NCI-H2196 treated with DMSO at 0.1 percent for 48 hours (cell line): ENCODE measurements at regions not wholly inside any gene's neighbourhood (a gene's known extent, or its start where the extent isn't known, plus 50 kb on each side); places are given as distances from the start of the nearest gene placed in this dataset.

Source experiments
- DNase-seq: peaks from one replicate; lab custom pipeline; 2025; ENCODE audit not compliant: unreplicated experiment; lab: John Stamatoyannopoulos, UW

DNA sequence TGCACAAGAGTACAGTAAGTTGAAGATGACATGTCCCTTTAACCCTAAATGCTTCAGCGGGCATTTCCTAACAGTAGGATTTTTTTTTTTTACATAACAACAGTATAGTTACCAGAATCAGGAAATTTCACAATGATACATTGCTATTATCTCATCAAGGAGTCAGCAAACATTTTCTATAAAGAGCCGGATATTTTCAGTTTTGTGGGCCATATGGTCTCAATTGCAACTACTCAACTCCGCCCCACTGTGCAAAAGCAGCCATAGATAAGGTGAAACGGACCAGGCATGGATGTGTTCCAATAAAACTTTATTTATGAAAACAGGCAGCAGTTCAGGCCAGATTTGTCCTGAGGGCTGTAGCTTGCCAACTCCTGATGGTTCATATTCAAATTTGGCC, 130.6 kb downstream of the SMAD6 start:
- DNase-seq = no peak

- DNase-seq = no peak
Measured at GRCh38 chr15:66833371-66833770, 131.3 kb downstream of the SMAD6 start.

GRCh38 chr15:66833803-66834202, 131.8 kb downstream of the SMAD6 start:
- DNase-seq = no peak

DNA sequence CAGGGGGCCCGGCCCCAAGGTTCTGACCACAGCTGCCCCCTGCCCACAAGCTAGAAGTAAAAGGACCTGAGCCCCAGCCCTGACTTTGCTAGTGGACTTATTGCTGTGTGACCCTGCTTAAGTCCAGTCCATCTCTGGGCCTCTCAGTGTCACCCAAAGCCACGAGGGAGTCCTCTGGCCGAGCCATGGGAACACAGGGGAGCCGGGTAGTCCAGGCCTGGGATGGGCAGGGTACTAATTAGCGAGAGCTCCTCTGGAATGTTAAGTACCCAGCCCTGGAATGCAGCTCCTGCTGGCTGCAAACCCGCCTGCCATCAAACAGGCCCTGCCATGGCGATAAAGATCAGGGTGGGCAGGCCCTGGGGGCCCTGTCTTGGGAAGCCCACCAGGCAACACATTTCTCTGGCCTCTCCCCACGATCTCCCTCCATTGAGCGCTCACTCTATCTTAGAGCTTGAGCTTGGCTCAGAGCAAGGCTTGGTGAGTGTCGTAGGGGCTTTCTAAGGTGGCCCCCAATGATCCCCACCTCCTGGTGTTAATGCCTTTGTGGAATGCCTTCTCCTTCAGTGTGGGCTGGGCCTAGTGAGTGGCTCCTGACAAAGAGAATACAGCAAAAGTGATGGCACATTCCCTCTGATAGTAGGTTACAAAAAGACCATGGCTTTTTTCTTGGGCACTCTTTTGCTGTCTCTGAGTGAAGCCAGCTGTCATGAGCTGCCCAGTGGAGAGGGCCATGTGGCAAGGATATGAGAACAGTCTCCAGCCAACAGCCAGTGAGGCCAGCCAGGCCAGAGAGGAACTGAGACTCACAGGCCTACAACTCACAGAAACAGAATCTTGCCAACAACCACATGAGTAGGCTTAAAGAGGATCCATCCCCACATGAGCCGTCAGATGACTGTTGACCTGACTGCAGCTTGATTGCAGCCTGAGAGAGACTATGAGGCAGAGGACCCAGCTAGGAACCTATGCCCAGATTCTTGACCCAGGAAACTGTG, 133.1 kb downstream of the SMAD6 start:
- no peak for DNase-seq

- DNase-seq = no peak
Measured at GRCh38 chr15:66836231-66837030, 134.4 kb downstream of the SMAD6 start.

- DNase-seq = no peak
Measured at GRCh38 chr15:66838202-66838601, 136.2 kb downstream of the SMAD6 start.

DNA sequence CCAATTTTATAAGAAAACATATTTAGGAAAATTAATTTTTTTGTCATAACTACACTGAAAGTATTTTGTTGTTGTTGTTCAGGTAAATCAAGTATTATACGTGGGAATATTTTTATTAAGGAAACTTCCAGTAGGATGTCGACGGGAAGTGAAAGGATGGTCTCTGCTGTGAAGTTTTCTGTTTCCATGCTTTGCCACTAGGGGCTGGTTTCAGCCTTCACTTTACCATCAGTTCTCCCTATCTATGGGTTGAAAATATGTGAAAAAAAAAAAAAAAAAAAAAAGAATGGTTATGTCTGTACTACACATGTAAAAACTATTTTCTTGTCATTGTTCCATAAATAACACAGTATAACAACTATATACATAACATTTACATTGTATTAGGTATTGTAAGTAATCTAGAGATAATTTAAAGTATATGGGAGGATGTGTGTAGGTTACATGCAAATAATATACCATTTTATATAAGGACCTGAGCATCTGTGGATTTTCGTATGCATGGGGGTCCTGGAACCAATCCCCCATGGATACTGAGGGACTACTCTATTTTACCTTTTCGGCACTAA, 136.7 kb downstream of the SMAD6 start:
- DNase-seq = no peak

DNA sequence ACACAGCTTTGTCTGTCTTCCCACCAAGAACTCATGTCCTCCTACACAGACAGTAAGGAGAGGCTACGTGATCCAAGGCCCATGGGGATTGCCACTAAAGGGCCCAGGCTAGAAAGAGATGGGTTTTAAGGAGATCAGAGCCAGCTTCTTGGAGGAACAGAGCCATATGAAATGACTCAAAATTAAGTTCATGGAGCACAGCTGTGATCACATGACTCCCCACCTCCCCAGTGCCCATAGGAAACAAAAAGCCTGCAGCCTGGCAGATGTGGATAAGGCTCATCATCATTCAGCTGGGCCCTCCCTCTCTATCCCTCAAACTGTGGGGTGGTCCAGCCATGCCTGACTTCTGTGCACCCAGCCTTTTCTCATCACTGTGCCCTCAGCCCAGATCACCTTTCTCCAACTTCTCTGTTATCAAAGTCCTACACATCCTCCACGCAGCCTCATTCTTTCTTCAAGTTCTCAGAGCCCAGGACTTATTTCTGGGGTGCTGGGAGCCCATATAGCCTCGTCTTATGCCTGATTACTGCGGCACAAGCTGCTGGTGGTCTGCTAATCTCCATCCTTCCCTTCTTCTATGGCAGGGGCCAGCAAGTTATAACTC, 137.6 kb downstream of the SMAD6 start:
- DNase-seq = no peak

DNA sequence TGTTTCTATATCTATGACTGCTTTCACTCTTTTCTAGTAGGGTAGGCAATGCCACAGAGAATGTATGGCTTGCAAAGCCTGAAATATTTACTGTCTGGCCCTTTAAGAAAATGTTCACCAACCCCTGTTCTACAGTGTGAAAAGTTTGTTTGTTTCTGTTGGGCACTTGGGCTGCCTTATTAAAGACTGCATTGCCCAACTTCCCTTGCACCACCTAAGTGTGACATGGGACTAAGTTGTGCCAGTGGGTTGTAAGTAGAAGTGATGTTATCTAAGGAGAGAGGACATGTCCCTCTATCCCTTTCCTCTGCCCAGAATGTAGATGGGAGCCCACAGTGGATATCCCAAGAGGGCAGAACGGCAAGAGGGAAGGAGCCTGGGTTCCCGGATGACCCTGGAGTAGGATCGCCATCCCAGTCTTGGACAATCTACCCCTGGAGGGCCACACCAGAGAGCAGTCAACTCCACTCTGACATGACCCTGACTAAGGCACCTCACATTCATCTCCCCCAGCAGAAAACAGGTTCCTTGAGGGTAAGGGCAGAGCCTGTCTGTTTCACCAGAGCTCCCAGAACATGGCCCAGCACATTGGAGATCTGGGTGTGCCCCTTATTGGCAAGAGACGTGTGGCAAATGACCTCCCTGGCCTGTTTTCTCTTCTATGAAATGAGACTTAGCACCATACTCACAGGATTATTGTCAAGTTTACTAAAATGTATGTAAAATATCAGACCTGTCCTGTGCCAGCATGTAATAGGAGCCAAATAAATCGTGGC, 138.8 kb downstream of the SMAD6 start:
- DNase-seq = no peak

DNA sequence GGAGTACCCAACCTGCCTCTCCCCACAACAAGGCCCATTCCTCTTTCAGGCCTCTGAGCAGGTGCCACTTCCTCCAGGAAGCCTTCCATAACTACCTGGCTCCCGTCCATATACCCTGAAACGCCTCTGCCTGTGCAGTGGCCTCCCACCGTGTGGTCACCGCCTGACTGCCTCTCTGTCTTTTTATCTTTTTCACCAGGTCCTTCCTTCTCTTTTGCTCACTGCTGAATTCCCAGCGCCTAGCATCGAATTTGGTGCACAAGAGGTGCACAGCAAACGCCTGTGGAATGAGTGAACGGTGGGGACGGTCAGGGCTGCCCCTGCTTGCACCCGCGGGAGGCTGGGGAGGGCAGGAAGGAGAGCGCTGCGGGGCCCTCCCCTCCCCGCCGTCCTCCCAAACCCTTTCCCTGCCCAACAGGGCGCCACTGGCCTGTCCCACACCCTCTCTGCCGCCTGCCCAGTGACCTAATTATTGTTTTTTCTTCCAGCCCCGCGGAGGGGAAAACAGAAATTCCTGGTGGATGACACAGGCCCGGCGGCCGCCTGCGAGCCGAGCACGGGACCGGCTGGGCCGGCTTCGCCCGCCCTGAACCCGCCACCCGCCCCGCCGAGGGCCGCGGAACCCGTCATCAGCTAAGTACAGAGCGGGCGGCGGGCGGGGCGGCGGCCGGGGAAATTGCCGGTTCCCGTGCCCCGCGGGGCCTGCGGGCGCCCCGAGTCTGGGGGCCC, 140.1 kb downstream of the SMAD6 start:
- DNase-seq = no peak

GRCh38 chr15:66842710-66843441, 140.8 kb downstream of the SMAD6 start:
- no peak for DNase-seq

GRCh38 chr15:66843581-66843980, 141.5 kb downstream of the SMAD6 start:
- no peak for DNase-seq

DNA sequence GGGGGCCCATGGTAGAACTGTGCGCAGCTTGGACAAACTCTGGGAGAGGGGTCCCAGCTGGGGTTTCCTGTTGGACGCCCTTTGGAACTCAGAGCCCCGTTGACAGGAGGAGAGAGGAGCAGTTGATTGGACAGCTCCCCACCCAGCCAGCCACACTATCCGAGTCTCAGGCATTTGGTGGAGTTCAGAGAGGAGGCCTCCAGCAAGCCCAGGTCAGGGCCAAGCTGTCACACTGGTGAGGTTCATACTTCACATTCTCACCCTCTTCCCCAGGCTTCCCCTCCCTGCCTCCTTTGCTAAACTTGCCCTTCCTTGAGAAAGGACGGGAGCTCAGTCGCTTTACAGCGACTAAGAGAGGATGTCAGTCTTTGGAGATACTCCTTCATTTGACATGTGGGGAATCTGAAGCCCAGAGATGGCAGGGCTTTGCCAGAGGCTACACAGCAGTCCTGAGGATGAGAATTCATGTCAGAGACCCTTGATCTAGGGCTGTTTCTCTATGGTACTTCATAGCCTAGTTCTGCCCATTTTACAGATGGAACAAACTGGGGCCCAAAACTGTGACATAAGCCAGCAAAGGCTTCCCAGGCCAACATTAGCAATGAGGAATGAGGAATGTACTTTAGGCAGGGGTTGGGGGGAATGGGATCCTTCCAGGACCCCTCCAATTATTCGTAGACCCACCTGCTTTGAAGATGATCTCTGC, 142.2 kb downstream of the SMAD6 start:
- DNase-seq = no peak

GRCh38 chr15:66844747-66845145, 142.7 kb downstream of the SMAD6 start:
- no peak for DNase-seq

DNA sequence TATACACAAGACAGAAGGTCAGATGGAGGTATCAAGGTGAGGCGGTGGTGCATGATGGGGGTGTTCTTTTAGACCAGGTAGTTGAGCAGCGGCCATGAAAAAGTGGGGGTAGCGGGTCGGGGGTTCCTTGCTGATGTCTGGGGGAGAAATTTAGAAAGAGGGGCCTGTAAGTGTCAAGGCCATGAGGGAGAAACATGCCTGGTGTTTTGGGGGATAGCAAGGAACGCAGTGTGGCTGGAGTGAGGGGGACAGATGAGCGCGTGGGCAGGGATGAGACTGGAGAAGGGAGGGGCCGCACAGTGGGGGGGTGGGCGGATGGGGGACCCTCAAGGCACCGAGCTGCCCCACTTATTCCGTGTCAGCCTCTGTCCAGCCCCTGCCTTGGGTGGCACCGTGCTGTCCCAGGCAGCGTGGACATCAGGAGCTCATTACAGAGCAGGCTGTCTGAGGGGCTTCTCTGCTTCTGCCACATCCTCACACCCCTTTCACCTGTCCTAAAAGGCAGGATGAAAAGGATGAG, 143.3 kb downstream of the SMAD6 start:
- no peak for DNase-seq

DNA sequence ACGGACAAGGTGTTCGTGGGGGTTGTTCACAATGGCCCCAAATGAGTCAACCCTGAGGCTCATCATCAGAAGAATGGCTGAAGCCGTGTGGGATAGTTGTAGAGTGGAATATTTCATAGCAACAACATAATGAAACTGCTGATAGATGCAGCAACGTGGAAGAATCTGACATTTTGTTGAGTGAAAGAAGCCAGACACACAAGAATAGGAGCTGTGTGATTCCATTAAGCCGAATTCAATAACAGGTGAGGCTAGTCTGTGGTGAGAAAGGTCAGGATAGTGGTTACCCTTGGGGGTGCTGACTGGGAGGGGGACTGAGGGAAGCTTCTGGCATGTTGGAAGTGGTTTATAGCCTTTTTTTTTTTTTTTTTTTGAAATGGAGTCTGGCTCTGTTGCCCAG, 144.0 kb downstream of the SMAD6 start:
- DNase-seq = no peak

GRCh38 chr15:66846811-66847210, 144.8 kb downstream of the SMAD6 start:
- DNase-seq = no peak

DNA sequence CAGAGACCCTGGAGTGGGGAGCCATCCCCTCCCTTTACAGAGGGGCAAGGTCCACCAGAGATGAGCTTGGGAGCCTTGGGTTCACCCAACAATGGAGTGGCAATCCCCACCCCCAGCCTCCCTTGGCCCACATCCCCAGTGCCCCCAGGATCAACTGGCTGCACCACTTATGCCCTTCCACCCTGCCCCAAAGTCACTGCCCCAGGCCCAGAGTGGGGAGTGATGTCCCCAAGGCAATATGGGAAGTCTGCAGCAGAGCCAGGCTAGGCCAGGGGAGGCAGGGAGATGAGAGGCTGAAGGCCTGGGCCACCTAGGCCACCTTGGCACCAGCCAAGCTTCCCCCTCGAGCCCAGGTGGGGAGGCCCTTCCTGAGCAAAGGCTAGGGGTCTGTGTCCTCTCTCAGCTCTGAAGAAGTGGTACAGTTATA, 145.5 kb downstream of the SMAD6 start:
- DNase-seq = no peak
